AG09309 (cell line): ENCODE measurements at regions not wholly inside any gene's neighbourhood (a gene's known extent, or its start where the extent isn't known, plus 50 kb on each side); places are given as distances from the start of the nearest gene placed in this dataset.

ENCODE experiments used
- DNase-seq: peaks from one replicate; pipeline ENCODE4 v3.0.0-alpha.2; 2010; ENCODE audit warnings: low read depth
- H3K4me3 ChIP-seq: 2 replicates; pipeline ENCODE4 v1.5.1; 2011; ENCODE audit warnings: mild to moderate bottlenecking, low read depth, low read length, moderate library complexity; ENCODE audit not compliant: control insufficient read depth
- TF ChIP-seq, protein P1 (sequence below): IDR thresholded peaks from 2 replicates; pipeline ENCODE4 v1.5.1; 2011; ENCODE audit warnings: mild to moderate bottlenecking, low read depth, low read length, inconsistent platforms; ENCODE audit not compliant: insufficient read depth, control insufficient read depth; ENCODE audit errors: missing control alignments

DNA sequence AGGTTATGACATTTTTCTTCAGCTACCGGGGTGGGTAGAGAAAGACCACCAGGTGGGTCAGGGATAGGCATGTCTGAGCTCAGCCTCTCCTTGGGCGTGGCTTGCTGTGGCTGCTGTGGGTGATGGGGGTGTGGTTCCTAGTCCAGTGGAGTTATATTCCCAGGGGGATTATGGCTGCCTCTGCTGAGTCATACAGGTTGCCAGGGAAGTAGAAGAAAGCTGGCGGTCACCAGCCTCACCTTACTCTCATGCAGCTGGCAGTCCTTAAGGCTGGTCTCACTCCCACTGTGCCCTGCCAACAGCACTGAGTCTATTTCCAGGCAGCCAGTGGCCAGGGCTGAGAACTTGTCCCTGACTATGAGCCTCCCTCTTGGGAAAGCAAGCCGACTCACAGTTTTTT is 130.0 kb downstream of the SCP2D1 start:
- H3K4me3 ChIP-seq = no peak overlapping the region
- no peak for DNase-seq
- TF ChIP-seq, protein P1, sequence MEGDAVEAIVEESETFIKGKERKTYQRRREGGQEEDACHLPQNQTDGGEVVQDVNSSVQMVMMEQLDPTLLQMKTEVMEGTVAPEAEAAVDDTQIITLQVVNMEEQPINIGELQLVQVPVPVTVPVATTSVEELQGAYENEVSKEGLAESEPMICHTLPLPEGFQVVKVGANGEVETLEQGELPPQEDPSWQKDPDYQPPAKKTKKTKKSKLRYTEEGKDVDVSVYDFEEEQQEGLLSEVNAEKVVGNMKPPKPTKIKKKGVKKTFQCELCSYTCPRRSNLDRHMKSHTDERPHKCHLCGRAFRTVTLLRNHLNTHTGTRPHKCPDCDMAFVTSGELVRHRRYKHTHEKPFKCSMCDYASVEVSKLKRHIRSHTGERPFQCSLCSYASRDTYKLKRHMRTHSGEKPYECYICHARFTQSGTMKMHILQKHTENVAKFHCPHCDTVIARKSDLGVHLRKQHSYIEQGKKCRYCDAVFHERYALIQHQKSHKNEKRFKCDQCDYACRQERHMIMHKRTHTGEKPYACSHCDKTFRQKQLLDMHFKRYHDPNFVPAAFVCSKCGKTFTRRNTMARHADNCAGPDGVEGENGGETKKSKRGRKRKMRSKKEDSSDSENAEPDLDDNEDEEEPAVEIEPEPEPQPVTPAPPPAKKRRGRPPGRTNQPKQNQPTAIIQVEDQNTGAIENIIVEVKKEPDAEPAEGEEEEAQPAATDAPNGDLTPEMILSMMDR = no peak

DNA sequence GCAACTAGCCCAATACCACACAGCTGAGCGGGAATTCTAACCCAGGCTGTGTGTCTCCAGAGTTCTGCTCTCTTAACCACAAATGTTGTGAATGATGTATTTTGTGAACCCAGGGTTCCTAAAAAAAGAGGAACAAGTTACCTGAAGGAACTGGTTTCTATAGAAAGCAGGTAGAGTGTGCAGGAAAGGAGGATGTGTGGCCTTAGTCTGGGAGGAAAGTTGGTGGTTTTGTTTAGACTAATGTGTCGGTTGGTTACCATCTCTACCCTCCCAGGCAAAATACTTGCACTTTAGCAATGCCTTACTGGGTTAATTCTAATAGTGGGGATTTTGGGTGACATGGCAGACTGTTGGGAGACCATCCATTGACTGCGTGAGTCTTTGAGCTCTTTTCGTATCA is 143.3 kb downstream of the SCP2D1 start:
- no peak for DNase-seq
- TF ChIP-seq, protein P1 = no peak
- H3K4me3 ChIP-seq = no peak overlapping the region

DNA sequence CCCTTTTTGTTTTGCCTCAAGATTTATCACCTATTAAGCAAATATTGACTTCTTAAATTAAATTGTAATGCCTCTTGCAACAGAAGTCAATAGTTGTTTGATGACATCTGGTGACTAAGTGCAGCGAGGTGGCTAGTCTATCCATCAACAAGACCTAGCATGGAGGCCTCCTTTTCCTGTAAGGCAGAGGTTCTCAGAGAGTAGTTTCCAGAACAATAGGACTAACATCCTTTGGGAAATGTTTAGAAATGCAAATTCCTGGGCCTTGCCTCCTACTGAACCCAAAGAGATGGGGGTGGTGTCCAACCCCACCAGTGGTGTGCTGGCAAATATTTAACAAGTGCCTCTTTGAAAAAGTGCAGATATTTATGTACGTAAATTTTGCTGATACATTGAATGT is 143.7 kb downstream of the SCP2D1 start:
- H3K4me3 ChIP-seq = no peak overlapping the region
- no peak for DNase-seq
- TF ChIP-seq, protein P1 = no peak

DNA sequence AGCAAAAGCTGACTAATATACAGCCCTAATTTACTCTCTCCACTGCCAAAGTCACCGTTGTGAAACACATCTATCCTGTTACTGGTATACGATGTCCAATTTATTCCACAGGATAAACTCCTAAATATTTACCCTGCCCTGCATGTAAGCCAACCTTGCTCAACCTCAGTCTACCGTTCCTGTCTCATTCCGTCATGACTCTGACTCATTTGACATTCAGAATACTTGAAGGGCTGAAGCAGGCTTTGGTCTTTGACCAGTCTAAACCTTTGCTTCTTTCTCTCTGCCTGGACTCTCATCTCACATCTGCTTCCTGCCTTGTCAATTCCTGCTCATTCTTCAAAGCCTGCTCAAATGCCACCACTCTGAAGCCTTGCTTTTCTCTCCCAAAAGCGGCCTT is 157.5 kb downstream of the SCP2D1 start:
- no peak overlapping the region for H3K4me3 ChIP-seq
- DNase-seq = no peak
- TF ChIP-seq, protein P1 = no peak

DNA sequence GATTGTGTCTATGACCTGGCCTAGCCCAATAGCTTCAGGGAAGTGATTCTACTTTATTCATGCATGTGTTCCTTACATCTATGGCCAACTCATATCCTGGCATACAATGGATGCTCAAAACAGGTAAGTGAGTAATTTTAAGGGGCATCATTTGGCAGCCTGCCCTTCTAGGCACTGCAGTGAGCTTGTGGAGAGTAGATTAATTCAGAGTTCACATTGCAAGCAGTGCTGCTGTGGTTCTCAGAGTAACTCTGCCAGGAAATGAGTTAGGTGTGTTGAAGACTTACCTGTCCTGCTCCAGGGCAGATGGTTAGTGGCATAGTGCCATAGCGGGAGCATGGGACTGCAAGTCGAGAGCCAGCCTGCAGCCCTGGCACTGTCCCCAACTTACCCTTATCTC is 158.0 kb downstream of the SCP2D1 start:
- H3K4me3 ChIP-seq = no peak overlapping the region
- no peak for DNase-seq
- TF ChIP-seq, protein P1 = no peak

DNA sequence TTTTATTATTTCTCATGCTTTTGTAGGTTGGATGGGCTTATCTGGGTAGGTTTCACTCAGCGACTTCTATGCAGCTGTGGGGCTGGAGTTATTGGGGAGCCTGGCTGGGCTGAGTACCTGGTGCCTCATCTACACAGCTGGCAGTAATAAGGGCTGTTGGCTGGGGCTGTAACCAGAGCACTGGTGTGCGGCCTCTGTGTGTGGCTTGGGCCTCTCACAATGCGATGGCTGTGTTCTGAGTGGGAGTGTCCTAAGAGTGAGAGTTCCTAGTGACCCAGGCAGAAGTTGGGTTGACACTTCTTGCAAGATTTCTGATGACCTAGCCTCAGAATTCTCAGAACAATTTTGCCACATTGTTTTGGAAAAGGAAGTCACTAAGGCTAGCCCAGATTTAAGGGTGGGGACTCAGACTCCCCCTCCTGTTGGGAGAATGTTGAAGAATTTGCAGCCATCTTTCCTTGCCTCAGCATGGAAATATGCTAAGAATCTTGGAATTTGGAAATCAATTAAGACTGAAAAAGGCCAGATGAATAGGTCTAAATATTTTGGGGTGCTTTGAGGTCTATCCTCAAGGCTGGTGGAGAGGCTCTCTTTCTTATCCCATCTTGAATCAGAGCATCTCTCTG is 158.8 kb downstream of the SCP2D1 start:
- TF ChIP-seq, protein P1 = no peak
- DNase-seq = no peak
- no peak overlapping the region for H3K4me3 ChIP-seq
